Osteocyte (in vitro differentiated cells): ENCODE measurements at regions not wholly inside any gene's neighbourhood (a gene's known extent, or its start where the extent isn't known, plus 50 kb on each side); places are given as distances from the start of the nearest gene placed in this dataset.

Experiments used
- DNase-seq: peaks from one replicate; pipeline ENCODE4 v3.0.0; 2021; ENCODE audit warnings: mixed read lengths; ENCODE audit not compliant: unreplicated experiment; ENCODE audit errors: extremely low spot score
- H3K27ac Mint-ChIP-seq: one replicate; pipeline ENCODE4 v1.8.0; 2021; ENCODE audit warnings: mild to moderate bottlenecking, mixed read lengths; ENCODE audit not compliant: unreplicated experiment
- H3K27me3 Mint-ChIP-seq: one replicate; pipeline ENCODE4 v1.8.0; 2021; ENCODE audit warnings: mixed read lengths; ENCODE audit not compliant: unreplicated experiment
- H3K36me3 Mint-ChIP-seq: one replicate; pipeline ENCODE4 v1.8.0; 2021; ENCODE audit warnings: mixed read lengths; ENCODE audit not compliant: unreplicated experiment
- H3K4me1 Mint-ChIP-seq: one replicate; pipeline ENCODE4 v1.8.0; 2021; ENCODE audit warnings: mixed read lengths; ENCODE audit not compliant: unreplicated experiment
- H3K4me3 Mint-ChIP-seq: one replicate; pipeline ENCODE4 v1.8.0; 2021; ENCODE audit warnings: mild to moderate bottlenecking, moderate library complexity, mixed read lengths; ENCODE audit not compliant: unreplicated experiment
- H3K9me3 Mint-ChIP-seq: one replicate; pipeline ENCODE4 v1.8.0; 2021; ENCODE audit warnings: mixed read lengths; ENCODE audit not compliant: unreplicated experiment
- CTCF ChIP-seq: fragments of 200-600 bp; sonication (generic); IDR thresholded peaks from 2 replicates; pipeline ENCODE4 v1.5.0; 2021; ENCODE audit warnings: antibody characterized with exemption, mild to moderate bottlenecking, moderate library complexity

DNA sequence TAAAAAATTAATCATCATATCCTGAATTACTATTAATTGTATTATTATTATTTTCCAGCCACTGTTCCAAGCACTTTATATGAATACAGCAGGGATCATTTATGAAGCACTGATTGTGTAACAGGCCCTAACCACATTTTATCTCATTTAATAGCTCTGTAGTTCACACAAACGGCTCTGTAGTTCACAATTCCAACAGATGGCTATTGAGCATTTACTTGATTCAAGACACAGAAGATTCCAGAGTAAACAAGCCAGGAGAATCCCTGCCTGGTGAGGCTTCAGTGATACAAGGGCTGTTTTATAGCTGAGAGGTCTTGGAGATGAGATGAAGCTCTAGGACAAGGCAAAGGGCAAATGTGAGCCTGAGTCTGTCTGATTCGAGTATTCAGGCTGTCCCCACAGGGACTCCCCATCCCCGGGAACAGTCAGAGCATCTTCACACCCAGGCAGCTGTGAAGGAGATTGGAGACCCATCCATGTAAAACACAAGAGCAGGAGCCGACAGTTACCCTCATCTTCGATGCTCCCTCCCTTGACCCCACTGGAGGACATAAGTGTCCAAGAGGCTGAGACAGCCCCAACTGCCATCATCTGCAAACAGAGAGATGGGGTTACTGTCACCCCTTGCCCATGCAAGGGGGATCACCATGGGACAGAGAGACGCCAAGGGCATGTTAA lies 222.5 kb downstream of the MN1 start:
- Mint-ChIP-seq H3K27me3 (no peaks in the 10 kb centered on the region), H3K4me3 (no peak overlapping the region), H3K9me3 (no peaks in the 10 kb centered on the region), H3K27ac (no peak overlapping the region), H3K4me1 (peaks cover 38% of the 10 kb centered on the region), H3K36me3 (no peaks in the 10 kb centered on the region)
- no peak for DNase-seq
- no peak for TF ChIP-seq CTCF

DNA sequence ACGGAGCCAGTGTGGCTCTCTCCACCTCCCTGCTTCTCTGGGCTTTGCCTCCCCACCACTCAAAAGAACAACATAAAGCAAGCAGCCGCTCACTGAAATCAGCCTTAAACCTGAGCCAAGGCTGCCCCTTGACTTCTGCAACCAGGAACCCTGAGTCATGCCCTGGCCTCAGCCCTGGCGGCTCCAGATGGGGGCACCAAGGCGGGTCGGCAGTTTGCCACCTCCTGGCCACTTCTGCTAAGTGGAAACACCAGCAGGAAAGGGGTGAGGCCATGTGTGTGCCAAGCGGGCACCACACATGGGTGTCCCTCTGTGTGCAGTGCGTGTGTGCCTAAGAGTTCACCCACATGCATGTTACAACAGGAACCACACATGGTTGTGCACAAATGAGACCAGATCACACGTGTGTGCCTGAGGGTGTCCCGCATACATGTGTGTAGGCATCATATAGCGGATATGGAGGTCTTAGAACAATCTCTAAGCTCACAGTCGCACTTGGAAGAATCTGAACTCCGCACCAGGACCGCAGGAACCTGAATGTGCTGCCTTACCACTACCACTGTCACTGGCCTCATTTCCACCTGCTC lies 221.2 kb downstream of the MN1 start:
- Mint-ChIP-seq H3K36me3 (no peaks in the 10 kb centered on the region), H3K27ac (no peak overlapping the region), H3K4me3 (no peak overlapping the region), H3K4me1 (peaks cover 30% of the 10 kb centered on the region), H3K27me3 (no peaks in the 10 kb centered on the region), H3K9me3 (no peaks in the 10 kb centered on the region)
- TF ChIP-seq CTCF: no peak
- DNase-seq: no peak

GRCh38 chr22:27581236-27581635 lies 220.3 kb downstream of the MN1 start:
- Mint-ChIP-seq H3K36me3 (no peaks in the 10 kb centered on the region), H3K9me3 (no peaks in the 10 kb centered on the region), H3K4me1 (peaks cover 22% of the 10 kb centered on the region), H3K27ac (no peak overlapping the region), H3K4me3 (no peak overlapping the region), H3K27me3 (no peaks in the 10 kb centered on the region)
- TF ChIP-seq CTCF: no peak
- DNase-seq: no peak

DNA sequence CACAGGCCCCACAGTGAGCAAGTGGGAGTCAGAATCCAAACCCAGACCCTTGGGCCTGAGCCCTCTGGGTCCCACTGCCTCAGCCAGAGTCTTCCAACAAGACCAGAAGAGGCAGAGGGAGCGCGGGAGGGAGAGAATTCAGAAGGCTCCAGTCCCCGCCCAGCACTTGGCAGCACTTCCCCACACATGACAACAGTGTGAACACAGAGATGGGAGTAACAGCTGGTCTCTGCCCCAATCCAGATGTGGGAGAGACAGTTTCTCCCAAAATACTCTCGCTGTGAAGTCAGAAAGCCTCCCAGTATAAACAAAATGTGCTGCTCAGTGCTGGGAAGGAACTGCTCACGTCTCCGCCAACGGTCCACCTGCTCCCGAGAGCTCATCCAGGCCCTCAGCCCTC lies 219.9 kb downstream of the MN1 start:
- H3K27ac Mint-ChIP-seq: no peak overlapping the region

More for the DNA sequence above, 219.9 kb downstream of the MN1 start:
- no peak for TF ChIP-seq CTCF
- H3K36me3 Mint-ChIP-seq: no peaks in the 10 kb centered on the region
- peaks cover 17% of the 10 kb centered on the region for H3K4me1 Mint-ChIP-seq
- no peaks in the 10 kb centered on the region for H3K27me3 Mint-ChIP-seq
- H3K9me3 Mint-ChIP-seq: no peaks in the 10 kb centered on the region
- DNase-seq: no peak
- no peak overlapping the region for H3K4me3 Mint-ChIP-seq
